ENCODE measurements at regions not wholly inside any gene's neighbourhood (a gene's known extent, or its start where the extent isn't known, plus 50 kb on each side); places are given as distances from the start of the nearest gene placed in this dataset.

DNA sequence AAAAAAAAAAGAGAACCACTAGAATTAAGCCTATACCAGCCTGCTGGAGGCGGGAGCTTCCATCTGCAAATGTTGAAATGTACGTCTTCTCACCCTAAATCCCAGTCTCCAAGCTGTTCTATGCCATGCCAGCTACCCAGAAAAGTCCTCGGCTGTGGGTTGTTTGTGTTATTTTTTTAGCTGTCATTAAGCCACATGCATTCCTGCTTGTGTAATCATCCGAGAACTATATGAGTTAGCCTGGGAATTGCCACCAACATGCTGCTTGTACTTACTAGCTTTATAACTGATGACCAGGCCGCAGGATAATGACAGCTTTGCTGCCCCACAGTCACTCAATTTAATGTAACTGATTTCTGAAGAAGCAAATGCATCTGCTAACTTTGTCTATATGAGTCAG lies 313.9 kb upstream of the SALL1 start:
- no peaks in the 10 kb centered on the region for H3K36me3 ChIP-seq
- no peaks in the 10 kb centered on the region for H3K9me3 ChIP-seq
- no peak for ATAC-seq (ENCODE audit: insufficient number of reproducible peaks, low FRiP score, low read depth)
- DNase-seq (ENCODE audit: low spot score): no peak
- no peak overlapping the region for H3K27ac ChIP-seq
- TF ChIP-seq, protein P1, sequence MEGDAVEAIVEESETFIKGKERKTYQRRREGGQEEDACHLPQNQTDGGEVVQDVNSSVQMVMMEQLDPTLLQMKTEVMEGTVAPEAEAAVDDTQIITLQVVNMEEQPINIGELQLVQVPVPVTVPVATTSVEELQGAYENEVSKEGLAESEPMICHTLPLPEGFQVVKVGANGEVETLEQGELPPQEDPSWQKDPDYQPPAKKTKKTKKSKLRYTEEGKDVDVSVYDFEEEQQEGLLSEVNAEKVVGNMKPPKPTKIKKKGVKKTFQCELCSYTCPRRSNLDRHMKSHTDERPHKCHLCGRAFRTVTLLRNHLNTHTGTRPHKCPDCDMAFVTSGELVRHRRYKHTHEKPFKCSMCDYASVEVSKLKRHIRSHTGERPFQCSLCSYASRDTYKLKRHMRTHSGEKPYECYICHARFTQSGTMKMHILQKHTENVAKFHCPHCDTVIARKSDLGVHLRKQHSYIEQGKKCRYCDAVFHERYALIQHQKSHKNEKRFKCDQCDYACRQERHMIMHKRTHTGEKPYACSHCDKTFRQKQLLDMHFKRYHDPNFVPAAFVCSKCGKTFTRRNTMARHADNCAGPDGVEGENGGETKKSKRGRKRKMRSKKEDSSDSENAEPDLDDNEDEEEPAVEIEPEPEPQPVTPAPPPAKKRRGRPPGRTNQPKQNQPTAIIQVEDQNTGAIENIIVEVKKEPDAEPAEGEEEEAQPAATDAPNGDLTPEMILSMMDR (IDR thresholded peaks at IDR 0.05): no peak
- no peaks in the 10 kb centered on the region for H3K4me1 ChIP-seq (ENCODE audit: control insufficient read depth in 1 of 2, low read depth in 2 of 2)
- H3K4me3 ChIP-seq: no peak overlapping the region
- H3K27me3 ChIP-seq (replicated peaks; ENCODE audit: insufficient read depth): no peaks in the 10 kb centered on the region

DNA sequence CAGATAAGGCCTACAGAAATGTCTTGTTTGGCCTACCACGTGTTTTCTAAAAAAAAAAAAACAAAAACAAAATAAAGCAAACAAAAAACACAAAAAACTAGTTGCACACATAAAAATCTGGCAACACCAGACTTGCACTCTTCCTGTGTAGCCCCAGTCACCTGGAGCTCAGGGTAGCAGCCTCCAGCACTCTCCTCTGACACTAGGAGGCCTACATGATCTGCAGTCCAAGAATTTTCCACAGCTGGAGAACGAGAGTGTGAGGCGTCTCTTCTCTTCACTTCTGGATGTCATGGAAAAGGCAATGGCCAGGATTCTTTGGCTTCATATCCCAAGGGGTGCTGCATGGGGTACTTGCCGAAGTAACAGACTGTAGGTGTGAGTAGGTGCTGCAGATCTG lies 310.2 kb upstream of the SALL1 start:
- TF ChIP-seq, protein P1 (IDR thresholded peaks at IDR 0.05): no peak
- Histone ChIP-seq H3K4me1 (ENCODE audit: control insufficient read depth in 1 of 2, low read depth in 2 of 2) (no peaks in the 10 kb centered on the region), H3K27me3 (replicated peaks; ENCODE audit: insufficient read depth) (no peaks in the 10 kb centered on the region), H3K36me3 (no peaks in the 10 kb centered on the region), H3K27ac (no peak overlapping the region), H3K9me3 (no peaks in the 10 kb centered on the region), H3K4me3 (no peak overlapping the region)
- DNase-seq (ENCODE audit: low spot score) (no peak), ATAC-seq (ENCODE audit: insufficient number of reproducible peaks, low FRiP score, low read depth) (no peak)

DNA sequence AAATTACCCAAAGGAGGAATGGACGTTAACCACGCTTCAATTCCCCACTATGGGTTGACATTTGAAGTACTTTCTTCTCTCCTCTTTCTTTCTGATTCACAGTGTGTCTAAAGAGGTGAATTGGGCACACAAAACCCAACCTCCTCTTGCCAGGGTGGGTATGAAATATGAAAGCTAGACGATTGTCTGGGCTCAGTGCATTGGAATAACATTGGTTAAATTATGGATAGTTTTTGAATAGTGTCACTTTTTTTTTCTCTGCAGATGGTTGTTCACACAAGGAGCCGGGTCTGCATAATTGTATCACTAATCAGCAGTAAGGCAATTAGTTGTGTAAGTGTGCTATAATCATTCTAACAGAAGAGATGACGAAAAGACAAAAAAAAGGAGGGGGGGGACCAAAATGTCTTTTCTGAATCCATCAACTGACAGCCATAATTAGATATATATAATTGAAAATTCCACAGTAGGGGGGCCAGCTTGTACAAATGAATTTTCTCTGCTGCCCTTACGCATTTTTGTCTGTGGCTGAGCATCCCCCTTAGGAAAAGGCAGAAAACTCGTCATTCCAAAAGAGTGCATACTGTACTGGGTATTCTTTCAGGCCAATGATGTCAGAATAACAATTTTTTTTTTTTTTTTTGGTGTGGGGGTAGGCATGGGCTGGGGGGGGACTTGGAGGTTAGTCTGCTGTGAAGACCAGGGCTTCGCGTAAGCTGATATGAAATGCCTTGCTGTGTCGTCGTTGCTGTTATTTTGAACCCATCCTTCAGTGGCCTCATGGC lies 307.5 kb upstream of the SALL1 start:
- H3K9me3 ChIP-seq: no peaks in the 10 kb centered on the region
- TF ChIP-seq, protein P1 (IDR thresholded peaks at IDR 0.05): no peak
- no peak overlapping the region for H3K4me3 ChIP-seq
- H3K36me3 ChIP-seq: no peaks in the 10 kb centered on the region
- H3K4me1 ChIP-seq (ENCODE audit: control insufficient read depth in 1 of 2, low read depth in 2 of 2): no peaks in the 10 kb centered on the region
- no peak for ATAC-seq (ENCODE audit: insufficient number of reproducible peaks, low FRiP score, low read depth)
- H3K27me3 ChIP-seq (replicated peaks; ENCODE audit: insufficient read depth): no peaks in the 10 kb centered on the region
- no peak for DNase-seq (ENCODE audit: low spot score)
- no peak overlapping the region for H3K27ac ChIP-seq

DNA sequence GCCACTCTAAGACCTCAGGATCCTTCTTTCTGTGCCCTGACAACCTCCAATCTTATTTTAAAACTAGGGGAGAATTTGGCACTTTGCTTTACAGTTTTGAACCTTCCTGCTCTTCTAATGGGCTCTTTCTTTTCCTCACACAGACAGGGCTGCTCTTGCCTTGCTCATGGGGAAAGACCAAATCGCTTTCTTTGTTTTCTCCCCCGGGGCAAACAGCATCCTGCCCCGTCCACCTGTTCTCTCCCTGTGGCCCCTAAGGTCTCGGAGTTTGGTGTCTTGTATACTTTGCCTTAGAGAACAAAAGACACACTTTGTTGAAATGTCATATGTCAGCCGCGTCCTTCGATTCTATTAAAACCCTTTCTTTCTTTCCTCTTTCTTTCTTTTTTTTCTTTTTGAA lies 306.7 kb upstream of the SALL1 start:
- H3K9me3 ChIP-seq: no peaks in the 10 kb centered on the region
- DNase-seq (ENCODE audit: low spot score) (no peak), ATAC-seq (ENCODE audit: insufficient number of reproducible peaks, low FRiP score, low read depth) (no peak)
- TF ChIP-seq, protein P1 (IDR thresholded peaks at IDR 0.05): no peak
- H3K27me3 ChIP-seq (replicated peaks; ENCODE audit: insufficient read depth): no peaks in the 10 kb centered on the region
- no peaks in the 10 kb centered on the region for H3K36me3 ChIP-seq
- H3K4me3 ChIP-seq: no peak overlapping the region
- H3K27ac ChIP-seq: no peak overlapping the region
- H3K4me1 ChIP-seq (ENCODE audit: control insufficient read depth in 1 of 2, low read depth in 2 of 2): no peaks in the 10 kb centered on the region

DNA sequence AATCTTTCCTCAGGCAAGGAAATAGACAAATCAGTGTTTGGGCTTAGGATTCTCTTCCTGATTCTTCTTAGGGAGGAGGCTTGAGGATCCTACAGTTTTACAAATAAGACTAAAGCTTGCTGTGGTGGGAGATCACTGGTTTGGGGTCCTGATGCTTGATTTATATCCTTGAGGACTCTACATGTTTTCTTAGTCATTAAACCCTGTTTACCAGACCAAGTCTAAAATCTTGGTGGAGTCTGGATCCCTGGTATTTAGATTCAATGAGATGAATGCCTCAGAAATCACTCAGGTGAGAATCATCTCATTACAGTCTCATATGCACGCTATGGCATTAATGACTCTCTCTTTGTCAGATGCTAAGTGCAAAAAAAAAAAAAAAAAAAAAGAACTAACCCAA lies 304.3 kb upstream of the SALL1 start:
- no peak overlapping the region for H3K4me3 ChIP-seq
- no peaks in the 10 kb centered on the region for H3K9me3 ChIP-seq
- H3K36me3 ChIP-seq: no peaks in the 10 kb centered on the region
- TF ChIP-seq, protein P1 (IDR thresholded peaks at IDR 0.05): no peak
- no peak for DNase-seq (ENCODE audit: low spot score)
- no peak overlapping the region for H3K27ac ChIP-seq
- ATAC-seq (ENCODE audit: insufficient number of reproducible peaks, low FRiP score, low read depth): no peak
- H3K4me1 ChIP-seq (ENCODE audit: control insufficient read depth in 1 of 2, low read depth in 2 of 2): no peaks in the 10 kb centered on the region
- H3K27me3 ChIP-seq (replicated peaks; ENCODE audit: insufficient read depth): no peaks in the 10 kb centered on the region

Data from thoracic aorta (tissue), 2 donors.